Uterus (tissue), 2 donors: ENCODE measurements at regions not wholly inside any gene's neighbourhood (a gene's known extent, or its start where the extent isn't known, plus 50 kb on each side); places are given as distances from the start of the nearest gene placed in this dataset.

Experiments
- CTCF ChIP-seq, 4 experiments: fragments of 200-600 bp in 2 of 4; fragments of 450-650 bp in 2 of 4; sonication (generic) in 2 of 4; IDR thresholded peaks; one replicate each; pipeline ENCODE4 v1.5.1; 2016 to 2019; ENCODE audit warnings: antibody characterized with exemption in 4 of 4, mild to moderate bottlenecking in 2 of 4, moderate library complexity in 1 of 4
- POLR2A ChIP-seq, 2 donors: fragments of 450-650 bp; IDR thresholded peaks; one replicate each; pipeline ENCODE4 v1.6.1; 2016; ENCODE audit warnings: antibody characterized with exemption in 2 of 2, mild to moderate bottlenecking in 1 of 2, moderate library complexity in 1 of 2

GRCh38 chr2:172215936-172216335 lies 113.2 kb upstream of the DLX2 start:
- TF ChIP-seq CTCF (IDR thresholded peaks at IDR 0.05) (no peak), POLR2A (IDR thresholded peaks at IDR 0.05) (no peak)
